HG02798 (cell line): ENCODE measurements at regions not wholly inside any gene's neighbourhood (a gene's known extent, or its start where the extent isn't known, plus 50 kb on each side); places are given as distances from the start of the nearest gene placed in this dataset.
"Not testable (repeated sequence)": the region's sequence is repeated elsewhere in the genome, so short reads cannot be mapped to it uniquely, and the experiment has no call there.

Experiments used
- ATAC-seq: cut with Tn5 transposase; IDR thresholded peaks from one replicate; pipeline ENCODE4 v1.9.1; 2021; ENCODE audit warnings: mild to moderate bottlenecking; ENCODE audit not compliant: unreplicated experiment, poor library complexity

DNA sequence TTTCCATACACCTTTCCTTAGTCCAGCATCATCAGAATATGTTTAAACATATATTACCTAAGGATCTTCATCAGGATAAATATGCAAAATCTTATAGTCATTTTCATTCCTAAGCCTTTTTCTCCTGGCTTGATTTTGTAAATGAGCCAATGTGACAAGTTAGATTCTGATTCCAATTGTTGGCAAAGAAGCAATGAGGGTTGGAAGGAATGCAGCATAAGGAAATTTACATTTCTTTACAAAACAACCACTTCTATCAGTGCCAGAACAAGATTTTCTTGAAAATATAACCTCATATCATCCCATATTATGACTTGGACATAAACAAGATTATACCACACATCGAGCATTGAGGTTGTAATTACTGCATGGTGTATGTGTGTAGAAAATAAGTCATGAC lies 508.1 kb downstream of the TRAM1L1 start:
- ATAC-seq: no peak

DNA sequence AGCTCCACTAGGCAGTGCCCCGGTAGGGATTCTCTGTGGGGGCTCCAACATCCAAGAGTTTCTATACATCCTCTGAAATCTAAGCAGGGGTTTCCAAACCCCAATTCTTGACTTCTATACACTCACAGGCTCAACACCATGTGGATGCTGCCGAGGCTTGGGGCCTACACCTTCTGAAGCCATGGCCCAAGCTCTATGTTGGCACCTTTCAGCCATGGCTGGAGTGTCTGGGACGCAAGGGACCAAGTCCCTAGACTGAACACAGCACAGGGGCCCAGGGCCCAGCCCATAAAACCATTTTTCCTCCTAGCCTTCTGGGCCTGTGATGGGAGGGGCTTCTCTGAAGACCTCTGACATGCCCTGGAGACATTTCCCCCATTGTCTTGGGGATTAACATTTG lies 511.8 kb downstream of the TRAM1L1 start:
- ATAC-seq: no peak

DNA sequence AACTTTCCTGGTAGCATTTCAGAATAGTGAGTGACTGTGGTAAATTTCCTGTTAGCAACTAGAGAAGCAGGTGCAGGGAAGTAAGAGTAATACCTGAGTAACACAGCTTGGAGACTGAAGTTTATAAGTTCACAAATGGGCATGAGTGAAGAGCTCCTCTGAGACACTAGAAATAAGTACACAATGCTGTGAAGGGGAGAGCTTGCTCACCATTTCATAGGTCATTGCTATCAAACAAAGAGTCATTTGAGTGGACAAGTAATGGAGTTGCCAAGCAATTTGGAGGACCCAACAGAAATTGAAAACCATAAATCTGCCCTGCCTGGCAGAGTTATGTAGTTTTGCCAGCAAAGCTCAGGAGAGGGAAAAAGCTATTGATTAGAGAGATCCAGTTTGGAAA lies 523.6 kb downstream of the TRAM1L1 start:
- no peak for ATAC-seq

GRCh38 chr4:116551806-116552205 lies 533.6 kb downstream of the TRAM1L1 start:
- no peak for ATAC-seq

DNA sequence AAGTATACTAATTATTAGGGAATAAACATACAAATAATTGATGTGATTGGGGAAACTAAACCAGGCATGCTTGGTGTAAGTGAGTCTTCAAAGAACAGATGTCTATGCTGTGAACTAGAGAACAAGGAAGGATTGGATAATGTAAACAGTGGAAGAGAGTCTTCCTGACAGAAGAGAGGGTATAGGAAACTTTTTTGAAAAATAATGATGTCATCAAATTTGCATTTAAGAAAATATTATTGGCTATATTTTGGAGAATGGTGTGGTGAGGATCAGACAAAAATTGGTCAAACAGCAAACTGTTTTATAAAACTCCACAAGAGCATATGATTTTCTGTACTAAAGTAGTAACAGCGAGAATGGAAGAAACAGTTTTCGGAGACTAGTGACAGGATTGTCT lies 537.7 kb downstream of the TRAM1L1 start:
- ATAC-seq: no peak

DNA sequence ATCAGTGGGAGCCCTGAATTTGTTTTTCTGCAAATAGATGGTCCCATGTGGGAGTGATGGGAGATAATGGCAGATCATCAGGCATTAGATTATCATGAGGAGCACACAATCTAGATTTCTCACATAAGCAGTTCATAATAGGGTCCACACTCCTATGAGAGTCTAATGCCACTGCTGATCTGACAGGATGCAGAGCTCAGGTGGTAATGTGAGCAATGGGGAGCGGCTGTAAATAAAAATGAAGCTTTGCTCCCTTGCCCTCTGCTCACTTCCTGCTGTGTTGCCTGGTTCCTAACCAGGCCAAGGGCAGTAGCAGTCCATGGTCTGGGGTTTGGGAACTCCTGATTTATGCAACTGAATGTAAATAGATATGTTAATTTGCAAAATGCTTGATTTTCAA lies 538.6 kb downstream of the TRAM1L1 start:
- no peak for ATAC-seq

- ATAC-seq: no peak
These were observed 540.4 kb downstream of the TRAM1L1 start for GRCh38 chr4:116544946-116545345.

DNA sequence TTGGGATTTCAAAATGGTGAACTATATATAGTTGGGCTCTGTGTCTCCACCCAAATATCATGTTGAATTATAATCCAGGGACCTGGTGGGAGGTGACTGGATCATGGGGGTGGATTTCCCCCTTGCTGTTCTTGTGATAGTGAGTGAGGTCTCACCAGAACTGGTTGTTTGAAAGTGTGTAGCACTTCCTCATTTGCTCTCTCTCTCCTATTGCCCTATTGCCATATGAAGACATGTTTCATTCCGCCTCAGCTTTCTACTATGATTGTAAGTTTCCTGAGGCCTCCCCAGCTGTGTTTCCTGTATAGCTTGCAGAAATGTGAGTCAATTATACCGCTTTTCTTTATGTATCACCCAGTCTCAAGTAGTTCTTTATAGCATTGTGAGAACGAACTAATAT lies 545.6 kb downstream of the TRAM1L1 start:
- ATAC-seq: no peak

- ATAC-seq: no peak
These were observed 547.5 kb downstream of the TRAM1L1 start for GRCh38 chr4:116537828-116538227.

GRCh38 chr4:116536024-116536423 lies 549.4 kb downstream of the TRAM1L1 start:
- ATAC-seq: not testable (repeated sequence)

DNA sequence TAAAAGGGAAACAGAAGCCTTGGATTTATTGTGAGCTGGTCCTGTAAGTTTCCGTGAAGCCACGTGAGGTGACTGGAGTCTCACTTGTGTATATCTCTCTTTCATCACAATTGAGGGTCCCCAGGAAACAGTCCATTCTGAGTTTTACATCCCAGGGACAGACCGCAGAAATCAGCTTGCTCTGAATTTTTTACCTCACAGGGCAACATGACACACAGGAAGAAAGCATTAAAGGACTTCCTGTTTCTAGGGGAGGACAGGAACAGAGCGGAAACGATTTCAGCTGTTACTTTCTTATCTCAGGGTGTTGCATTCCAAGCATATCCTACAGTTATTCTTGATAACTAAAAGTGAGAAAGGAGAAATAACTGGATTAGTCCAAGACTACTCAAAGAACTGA lies 553.5 kb downstream of the TRAM1L1 start:
- no peak for ATAC-seq

GRCh38 chr4:116531026-116531425 lies 554.4 kb downstream of the TRAM1L1 start:
- ATAC-seq: no peak

- ATAC-seq: no peak
These were observed 555.3 kb downstream of the TRAM1L1 start for GRCh38 chr4:116530048-116530447.

DNA sequence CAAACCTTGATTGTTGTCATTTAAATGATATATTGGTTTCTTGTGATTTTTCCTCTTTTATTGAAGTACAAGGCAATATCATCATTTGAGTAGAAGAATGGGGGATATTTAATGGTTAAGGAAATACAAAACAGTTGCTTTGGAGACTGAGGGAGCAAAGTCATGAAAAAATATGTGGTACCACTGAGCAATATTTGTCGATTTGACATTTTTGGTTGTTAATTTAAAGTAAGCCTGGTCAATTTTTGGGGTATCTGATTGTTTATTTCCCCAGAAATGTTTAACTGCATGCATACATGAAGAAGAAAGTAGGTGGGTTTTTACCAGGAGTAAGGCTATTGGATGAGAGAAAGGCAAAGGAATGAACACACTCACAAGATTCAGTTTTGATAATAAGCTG lies 556.2 kb downstream of the TRAM1L1 start:
- no peak for ATAC-seq

DNA sequence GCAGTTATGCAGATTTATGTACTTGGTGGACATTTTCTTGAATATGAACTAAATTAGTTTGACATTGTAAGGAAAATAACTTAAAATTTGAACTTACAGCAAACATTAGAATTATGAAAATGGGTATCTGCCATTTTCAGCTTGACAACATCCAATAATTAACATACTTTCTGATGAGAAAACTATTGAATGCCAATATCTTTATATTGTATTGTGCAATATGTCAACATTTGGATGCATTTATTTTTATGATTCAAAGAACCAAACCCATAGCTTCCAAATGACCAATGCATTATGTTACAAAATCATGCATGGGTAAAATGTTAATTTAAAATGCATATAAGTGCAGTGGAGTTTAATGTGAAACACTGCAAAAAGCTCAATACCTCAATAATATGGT lies 562.5 kb downstream of the TRAM1L1 start:
- ATAC-seq: no peak

- no peak for ATAC-seq
These were observed 564.5 kb downstream of the TRAM1L1 start for GRCh38 chr4:116520886-116521285.

DNA sequence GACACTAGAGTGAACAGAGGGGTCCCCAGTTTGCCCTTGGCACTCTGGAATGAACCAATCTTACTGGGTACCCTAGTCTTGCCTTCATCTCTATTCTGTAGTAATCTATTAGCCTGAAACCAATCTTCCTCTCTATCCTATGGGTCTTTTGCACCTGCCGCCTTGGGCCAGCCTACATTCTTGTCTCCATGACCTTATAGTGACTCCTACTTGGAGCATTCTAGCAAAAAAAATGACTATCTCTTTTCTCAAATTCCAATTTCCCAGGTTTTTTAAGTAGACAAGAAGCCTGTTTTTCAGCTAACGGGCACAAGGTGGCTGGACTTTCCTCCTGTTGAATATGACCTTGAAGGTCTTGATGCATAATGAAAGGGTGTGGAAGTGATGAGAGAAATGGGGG lies 568.7 kb downstream of the TRAM1L1 start:
- no peak for ATAC-seq

DNA sequence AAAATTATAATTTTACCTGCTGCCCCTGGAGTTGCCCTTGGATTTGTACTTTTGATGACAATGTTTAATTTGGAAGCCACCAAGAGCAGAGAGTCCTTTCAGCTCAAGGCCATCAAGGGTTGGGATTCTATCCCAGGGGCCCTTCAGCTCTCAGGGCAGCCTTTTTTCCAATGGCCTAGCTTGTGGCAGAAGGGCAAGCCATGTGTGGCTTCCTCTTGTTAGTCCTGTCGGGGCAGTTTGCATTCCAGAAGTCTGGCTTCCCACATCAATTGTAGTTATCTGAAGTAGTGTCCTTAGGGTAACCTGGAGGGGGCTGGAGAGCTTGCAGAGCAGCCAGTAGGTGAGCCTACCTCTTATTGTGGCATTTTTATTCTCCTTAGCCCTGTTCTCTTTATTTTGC lies 569.4 kb downstream of the TRAM1L1 start:
- no peak for ATAC-seq

GRCh38 chr4:116512552-116512951 lies 572.8 kb downstream of the TRAM1L1 start:
- ATAC-seq: no peak

DNA sequence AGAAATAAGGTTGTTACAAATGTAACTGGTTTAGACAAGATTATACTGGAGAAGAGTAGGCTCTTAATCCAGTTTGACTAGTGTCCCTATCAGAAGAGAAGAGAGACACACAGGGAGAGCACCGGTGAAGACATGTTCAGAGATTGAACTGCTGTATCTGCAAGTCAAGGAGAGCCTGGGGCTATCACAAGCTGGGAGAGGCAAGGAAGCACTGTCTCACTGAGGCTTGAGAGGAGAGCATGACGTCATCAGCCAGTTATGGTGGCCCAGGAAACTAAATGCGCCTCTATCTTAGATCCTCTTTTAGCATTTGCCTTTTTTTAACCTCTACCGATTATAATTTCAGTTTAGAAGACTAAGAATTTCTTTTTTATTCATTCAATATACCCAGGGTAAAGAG lies 583.4 kb downstream of the TRAM1L1 start:
- no peak for ATAC-seq

GRCh38 chr4:116500225-116500624 lies 585.2 kb downstream of the TRAM1L1 start:
- no peak for ATAC-seq

- no peak for ATAC-seq
These were observed 595.6 kb downstream of the TRAM1L1 start for GRCh38 chr4:116489739-116490138.

DNA sequence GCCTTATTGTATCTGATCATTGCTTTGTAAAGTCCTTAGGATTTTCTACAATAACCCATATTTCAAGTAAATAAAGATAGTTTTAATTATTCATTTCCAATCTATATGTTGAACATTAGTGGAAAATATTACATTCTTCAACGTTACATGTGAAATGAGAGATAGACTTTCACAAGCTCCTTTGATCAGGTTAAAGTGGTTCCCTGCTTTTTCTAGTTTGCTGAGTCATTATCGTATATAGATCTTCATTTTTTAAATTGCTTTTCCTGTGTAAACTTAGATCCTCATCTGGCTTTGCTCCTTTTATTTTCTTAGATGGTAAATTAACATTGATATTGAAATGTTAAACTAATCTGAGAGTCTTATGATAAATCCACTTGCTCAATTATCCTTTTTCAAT lies 599.0 kb downstream of the TRAM1L1 start:
- ATAC-seq: no peak
